HG03439 (cell line): ENCODE measurements at regions not wholly inside any gene's neighbourhood (a gene's known extent, or its start where the extent isn't known, plus 50 kb on each side); places are given as distances from the start of the nearest gene placed in this dataset.
A peak's percentile ranks its signal among the peaks of the same experiment; 100 is the strongest.

Experiments
- ATAC-seq: cut with Tn5 transposase; IDR thresholded peaks from one replicate; pipeline ENCODE4 v1.9.1; 2021; ENCODE audit warnings: mild to moderate bottlenecking, moderate library complexity; ENCODE audit not compliant: unreplicated experiment

- ATAC-seq: no peak
These were observed 108.2 kb upstream of the CXCR4 start for GRCh38 chr2:136225950-136226835.

- ATAC-seq: no peak
These were observed 105.3 kb upstream of the CXCR4 start for GRCh38 chr2:136223274-136223673.

DNA sequence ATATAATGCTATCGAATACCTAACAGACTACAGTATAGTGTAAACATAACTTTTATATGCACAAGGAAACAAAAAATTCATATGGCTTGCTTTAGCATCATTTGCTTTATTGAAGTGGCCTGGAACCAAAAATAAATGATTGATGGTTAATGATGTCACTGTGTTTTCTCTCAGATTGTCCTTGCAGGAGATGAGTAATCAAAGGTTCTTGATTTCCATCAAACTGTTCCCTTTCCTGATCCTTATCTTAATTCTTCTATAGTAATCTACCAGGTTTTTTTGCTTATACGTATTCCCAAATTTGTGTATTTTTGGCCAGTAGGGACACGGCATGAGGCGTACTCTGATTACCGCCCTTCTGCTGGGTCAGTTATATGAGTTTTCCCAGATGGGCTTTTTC lies 104.9 kb upstream of the CXCR4 start:
- no peak for ATAC-seq

- ATAC-seq: no peak
These were observed 103.1 kb upstream of the CXCR4 start for GRCh38 chr2:136221026-136221425.

- ATAC-seq: no peak
These were observed 102.0 kb upstream of the CXCR4 start for GRCh38 chr2:136219963-136220362.

DNA sequence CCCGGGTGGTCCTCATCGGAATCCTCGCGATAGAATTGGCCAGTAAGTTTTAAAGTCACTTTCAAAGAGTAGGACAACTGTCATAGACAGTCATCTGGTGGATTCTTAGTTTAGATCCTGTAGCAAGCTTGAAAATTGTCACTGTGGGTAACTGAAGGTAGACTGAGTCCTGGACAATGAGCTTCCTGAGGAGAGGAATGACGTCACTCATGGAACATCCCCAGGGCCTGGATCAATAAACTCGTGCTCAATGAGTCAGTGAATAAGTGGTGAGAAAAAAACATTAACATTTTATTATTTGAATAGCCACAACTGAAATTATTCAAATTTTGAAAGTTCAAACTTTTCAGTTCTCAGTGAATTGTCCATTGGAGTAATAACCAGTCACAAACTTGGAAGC lies 101.4 kb upstream of the CXCR4 start:
- ATAC-seq: no peak

GRCh38 chr2:136217996-136218395 lies 100.0 kb upstream of the CXCR4 start:
- ATAC-seq: no peak

GRCh38 chr2:136215908-136216472 lies 98.0 kb upstream of the CXCR4 start:
- no peak for ATAC-seq

- no peak for ATAC-seq
These were observed 97.5 kb upstream of the CXCR4 start for GRCh38 chr2:136215449-136215848.

- ATAC-seq: peak; percentile 33
These were observed 96.6 kb upstream of the CXCR4 start for GRCh38 chr2:136214307-136215200.

- ATAC-seq: no peak
These were observed 95.9 kb upstream of the CXCR4 start for GRCh38 chr2:136213836-136214235.

- ATAC-seq: peak; percentile 71
These were observed 94.8 kb upstream of the CXCR4 start for GRCh38 chr2:136212426-136213378.

GRCh38 chr2:136211701-136212100 lies 93.8 kb upstream of the CXCR4 start:
- ATAC-seq: no peak

GRCh38 chr2:136210822-136211221 lies 92.9 kb upstream of the CXCR4 start:
- no peak for ATAC-seq

- ATAC-seq: no peak
These were observed 92.5 kb upstream of the CXCR4 start for GRCh38 chr2:136210455-136210805.

- no peak for ATAC-seq
These were observed 91.9 kb upstream of the CXCR4 start for GRCh38 chr2:136209561-136210454.

GRCh38 chr2:136208682-136209420 lies 90.9 kb upstream of the CXCR4 start:
- no peak for ATAC-seq

DNA sequence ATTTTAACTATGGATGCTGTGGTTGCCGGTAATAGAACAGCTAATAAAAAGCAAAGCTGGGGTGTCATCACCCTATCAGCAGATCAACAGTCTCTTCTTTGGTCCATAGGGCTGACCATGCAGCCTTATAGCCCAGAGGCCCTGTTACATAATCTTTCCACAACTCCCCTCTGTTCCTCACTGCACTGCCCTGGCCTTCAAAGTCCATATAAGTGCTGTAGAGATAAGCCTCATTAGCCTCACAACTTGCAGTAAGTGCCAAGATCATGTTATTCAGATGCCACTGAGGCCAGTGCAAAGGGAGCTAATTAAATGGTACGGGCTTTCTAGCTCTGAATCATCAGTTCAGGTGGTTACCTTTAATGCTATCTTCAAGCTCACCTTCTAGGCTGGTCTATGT lies 89.7 kb upstream of the CXCR4 start:
- no peak for ATAC-seq
